Memory B cell (primary cell): ENCODE measurements at regions not wholly inside any gene's neighbourhood (a gene's known extent, or its start where the extent isn't known, plus 50 kb on each side); places are given as distances from the start of the nearest gene placed in this dataset.
"Not testable (repeated sequence)": the region's sequence is repeated elsewhere in the genome, so short reads cannot be mapped to it uniquely, and the experiment has no call there.

Experiments used
- ATAC-seq: fragments of 150-1000 bp; cut with Tn5 transposase; 2 replicates; pipeline ENCODE4 v1.10.0; 2021; ENCODE audit warnings: low read depth, mild to moderate bottlenecking, moderate library complexity
- DNase-seq, 2 donors: peaks; one replicate each; pipeline ENCODE4 v3.0.0; 2022; ENCODE audit warnings: low spot score in 2 of 2
- H3K27ac Mint-ChIP-seq: one replicate; pipeline ENCODE4 v1.8.0; 2022; ENCODE audit warnings: mild to moderate bottlenecking, moderate library complexity, mixed read lengths
- H3K27me3 Mint-ChIP-seq: one replicate; pipeline ENCODE4 v1.8.0; 2022; ENCODE audit warnings: mixed read lengths
- H3K36me3 Mint-ChIP-seq: one replicate; pipeline ENCODE4 v1.8.0; 2022; ENCODE audit warnings: mild to moderate bottlenecking, mixed read lengths
- H3K4me1 Mint-ChIP-seq: one replicate; pipeline ENCODE4 v1.8.0; 2022; ENCODE audit warnings: mixed read lengths
- H3K4me3 Mint-ChIP-seq: one replicate; pipeline ENCODE4 v1.8.0; 2022; ENCODE audit warnings: mild to moderate bottlenecking, moderate library complexity, mixed read lengths
- H3K9me3 Mint-ChIP-seq: one replicate; pipeline ENCODE4 v1.8.0; 2022; ENCODE audit warnings: mixed read lengths

DNA sequence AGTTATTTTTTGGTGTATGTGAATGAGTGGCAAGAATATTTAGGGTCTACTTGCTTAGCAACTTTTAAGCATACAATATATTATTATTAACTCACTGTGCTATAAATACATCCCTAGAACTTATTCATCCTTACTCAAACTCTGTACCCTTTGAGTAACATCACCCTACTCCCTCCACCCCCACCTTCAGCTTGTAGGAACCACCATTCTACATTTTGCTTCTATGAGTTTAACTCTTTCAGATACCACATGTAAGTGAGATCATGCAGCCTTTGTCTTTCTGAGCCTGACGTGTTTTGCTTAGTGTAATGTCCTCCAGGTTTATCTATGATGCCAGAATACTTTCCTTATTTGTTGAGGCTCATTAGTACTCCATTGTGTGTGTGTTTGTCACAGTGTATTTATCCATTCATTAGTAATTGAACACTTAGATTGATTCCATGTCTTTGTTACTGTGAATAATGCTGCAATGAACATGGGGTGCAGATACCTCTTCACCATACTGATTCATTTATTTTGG is 526.9 kb downstream of the PYDC2 start:
- DNase-seq = no peak
- no peak overlapping the region for H3K4me3 Mint-ChIP-seq
- H3K4me1 Mint-ChIP-seq = no peaks in the 10 kb centered on the region
- H3K27me3 Mint-ChIP-seq = no peaks in the 10 kb centered on the region
- H3K27ac Mint-ChIP-seq = no peak overlapping the region
- H3K36me3 Mint-ChIP-seq = peaks cover 1% of the 10 kb centered on the region
- ATAC-seq = no peak
- peaks cover 4% of the 10 kb centered on the region for H3K9me3 Mint-ChIP-seq

GRCh38 chr3:191993952-191994351 is 533.0 kb downstream of the PYDC2 start:
- not testable (repeated sequence) for H3K4me3 Mint-ChIP-seq, H3K27me3 Mint-ChIP-seq, H3K36me3 Mint-ChIP-seq, DNase-seq, ATAC-seq, H3K4me1 Mint-ChIP-seq, H3K27ac Mint-ChIP-seq
- H3K9me3 Mint-ChIP-seq = peaks cover 17% of the 10 kb centered on the region

DNA sequence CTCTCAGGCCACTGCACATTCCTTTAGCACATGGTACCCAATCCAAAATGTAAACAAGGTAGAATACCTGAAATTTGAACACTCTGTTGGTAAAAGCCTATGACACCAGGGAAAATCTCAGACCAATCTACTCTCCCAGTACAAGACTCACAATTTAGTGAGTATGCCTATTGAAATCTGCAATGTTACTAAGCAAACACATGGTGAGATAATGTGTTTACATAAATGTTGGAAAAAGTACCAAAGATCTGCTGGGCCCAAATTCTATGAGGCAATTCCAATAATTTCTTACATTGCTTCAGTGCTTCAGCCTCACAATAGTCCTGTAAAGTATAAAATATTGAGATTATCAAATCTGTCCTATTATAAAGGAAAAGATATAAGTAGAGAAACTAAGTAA is 536.1 kb downstream of the PYDC2 start:
- H3K4me3 Mint-ChIP-seq = no peak overlapping the region
- peaks cover 13% of the 10 kb centered on the region for H3K9me3 Mint-ChIP-seq
- no peaks in the 10 kb centered on the region for H3K27me3 Mint-ChIP-seq
- no peak for ATAC-seq
- no peak overlapping the region for H3K27ac Mint-ChIP-seq
- no peak for DNase-seq
- peaks cover 5% of the 10 kb centered on the region for H3K36me3 Mint-ChIP-seq
- H3K4me1 Mint-ChIP-seq = no peaks in the 10 kb centered on the region

GRCh38 chr3:191997579-191998268 is 536.8 kb downstream of the PYDC2 start:
- H3K36me3 Mint-ChIP-seq = peaks cover 4% of the 10 kb centered on the region
- H3K27ac Mint-ChIP-seq = no peak overlapping the region
- no peak for ATAC-seq
- peaks cover 13% of the 10 kb centered on the region for H3K9me3 Mint-ChIP-seq
- no peaks in the 10 kb centered on the region for H3K4me1 Mint-ChIP-seq
- no peak overlapping the region for H3K4me3 Mint-ChIP-seq
- no peak for DNase-seq
- H3K27me3 Mint-ChIP-seq = no peaks in the 10 kb centered on the region

DNA sequence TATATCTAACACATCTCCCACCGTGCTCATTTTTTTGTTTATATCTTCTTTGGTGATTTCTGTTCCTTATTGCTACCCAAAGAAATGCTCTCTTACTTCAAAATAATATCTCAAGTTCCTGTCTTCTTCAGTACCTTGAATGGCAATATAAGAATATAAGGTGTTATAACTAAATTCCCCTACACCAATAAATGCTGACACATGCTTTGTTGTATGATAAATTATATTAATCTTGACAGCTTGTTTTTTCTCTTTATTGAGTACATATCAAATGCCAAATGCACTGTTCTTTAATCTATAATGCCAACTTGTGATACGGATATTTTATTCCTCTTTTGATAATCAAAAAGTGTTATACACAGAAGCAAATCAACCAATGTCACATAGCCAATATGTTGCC is 540.3 kb downstream of the PYDC2 start:
- Mint-ChIP-seq H3K27ac (no peak overlapping the region), H3K9me3 (no peaks in the 10 kb centered on the region), H3K36me3 (no peaks in the 10 kb centered on the region), H3K4me3 (no peak overlapping the region), H3K27me3 (no peaks in the 10 kb centered on the region), H3K4me1 (peaks cover 4% of the 10 kb centered on the region)
- ATAC-seq = no peak
- no peak for DNase-seq

DNA sequence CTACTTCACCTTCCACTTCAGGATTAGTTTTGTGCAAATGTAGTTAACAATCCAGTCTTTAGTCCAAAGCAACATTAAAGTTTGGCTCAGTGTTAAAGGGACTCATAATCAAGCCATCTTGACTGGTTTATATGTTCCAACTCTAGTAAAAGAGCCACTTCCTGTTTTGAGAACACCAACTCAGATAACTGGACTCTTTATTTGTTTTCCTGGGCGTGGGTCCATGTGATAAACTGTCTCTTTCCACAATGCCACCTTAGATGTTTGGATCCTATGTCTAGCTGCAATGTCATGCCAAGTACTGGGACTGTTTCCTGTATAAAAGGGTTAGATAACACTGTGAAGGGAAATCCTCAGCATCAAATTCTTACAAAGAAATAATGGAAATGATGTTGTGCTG is 545.0 kb downstream of the PYDC2 start:
- H3K9me3 Mint-ChIP-seq = no peaks in the 10 kb centered on the region
- ATAC-seq (no peak), DNase-seq (no peak)
- H3K4me1 Mint-ChIP-seq = peaks cover 4% of the 10 kb centered on the region
- H3K36me3 Mint-ChIP-seq = no peaks in the 10 kb centered on the region
- no peak overlapping the region for H3K4me3 Mint-ChIP-seq
- no peaks in the 10 kb centered on the region for H3K27me3 Mint-ChIP-seq
- H3K27ac Mint-ChIP-seq = no peak overlapping the region

DNA sequence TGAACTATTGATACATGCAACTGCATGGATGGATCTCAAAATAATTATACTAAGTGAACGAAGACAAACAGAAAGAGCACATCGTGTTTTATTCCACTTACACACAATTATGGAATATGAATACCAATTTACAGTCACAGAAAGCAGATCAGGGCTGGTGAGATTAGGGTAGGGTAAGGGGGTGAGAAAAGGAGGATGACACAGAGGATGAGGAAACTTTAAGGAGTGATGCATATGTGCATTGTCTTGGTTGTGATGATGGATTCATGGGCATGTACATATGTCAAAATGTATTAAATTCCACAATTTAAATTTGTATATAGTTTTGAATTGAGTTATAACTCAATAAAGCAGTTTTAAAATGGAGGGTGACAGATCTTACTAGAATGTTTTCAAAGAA is 548.9 kb downstream of the PYDC2 start:
- no peak overlapping the region for H3K4me3 Mint-ChIP-seq
- H3K9me3 Mint-ChIP-seq = peaks cover 7% of the 10 kb centered on the region
- DNase-seq (no peak), ATAC-seq (no peak)
- H3K27me3 Mint-ChIP-seq = no peaks in the 10 kb centered on the region
- H3K27ac Mint-ChIP-seq = no peak overlapping the region
- H3K36me3 Mint-ChIP-seq = peaks cover 4% of the 10 kb centered on the region
- peaks cover 4% of the 10 kb centered on the region for H3K4me1 Mint-ChIP-seq

DNA sequence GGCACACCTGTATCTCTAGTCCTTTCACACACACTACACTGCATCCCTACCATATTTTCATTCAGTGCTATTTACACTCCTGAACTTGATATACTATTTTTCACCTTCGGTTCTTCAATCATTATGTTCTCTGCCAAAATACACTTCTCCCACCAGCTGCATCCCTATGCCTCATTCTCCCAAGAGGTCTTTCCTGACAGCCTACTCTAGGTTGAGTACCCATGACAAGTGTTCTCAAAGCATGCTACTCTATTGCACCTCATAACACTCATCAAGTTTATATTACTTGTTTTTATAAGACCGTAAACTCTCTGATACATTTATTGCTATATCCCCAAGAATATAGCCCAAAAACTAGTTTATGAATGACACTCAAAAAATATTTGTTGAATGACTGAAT is 549.5 kb downstream of the PYDC2 start:
- H3K9me3 Mint-ChIP-seq = peaks cover 7% of the 10 kb centered on the region
- peaks cover 4% of the 10 kb centered on the region for H3K4me1 Mint-ChIP-seq
- H3K36me3 Mint-ChIP-seq = peaks cover 4% of the 10 kb centered on the region
- no peak for DNase-seq
- no peaks in the 10 kb centered on the region for H3K27me3 Mint-ChIP-seq
- no peak overlapping the region for H3K4me3 Mint-ChIP-seq
- ATAC-seq = no peak
- H3K27ac Mint-ChIP-seq = no peak overlapping the region

GRCh38 chr3:192011137-192011536 is 550.2 kb downstream of the PYDC2 start:
- peaks cover 7% of the 10 kb centered on the region for H3K9me3 Mint-ChIP-seq
- no peak overlapping the region for H3K27ac Mint-ChIP-seq
- peaks cover 4% of the 10 kb centered on the region for H3K36me3 Mint-ChIP-seq
- peaks cover under 1% of the 10 kb centered on the region for H3K4me1 Mint-ChIP-seq
- no peak overlapping the region for H3K4me3 Mint-ChIP-seq
- no peak for ATAC-seq
- H3K27me3 Mint-ChIP-seq = no peaks in the 10 kb centered on the region
- DNase-seq = no peak

DNA sequence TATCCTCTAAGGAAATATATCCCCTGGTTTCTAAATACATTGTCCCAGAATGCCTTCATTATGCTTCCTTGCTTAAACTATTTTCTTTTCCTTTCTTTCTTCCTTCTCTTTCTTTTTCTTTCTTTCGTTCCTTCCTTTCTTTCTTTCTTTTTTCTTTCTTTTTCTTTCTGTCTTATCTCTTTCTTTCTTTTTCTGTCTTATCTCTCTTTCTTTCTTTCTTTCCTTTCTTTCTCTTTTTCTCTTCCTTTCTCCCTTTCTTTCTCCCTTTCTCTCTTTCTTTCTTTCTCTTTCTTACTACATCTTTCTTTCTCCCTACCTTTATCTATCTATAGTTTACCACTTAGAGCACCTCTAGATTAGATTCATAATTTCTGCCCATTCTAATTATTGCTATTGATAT is 552.1 kb downstream of the PYDC2 start:
- no peak overlapping the region for H3K4me3 Mint-ChIP-seq
- ATAC-seq = no peak
- H3K36me3 Mint-ChIP-seq = peaks cover 4% of the 10 kb centered on the region
- no peak for DNase-seq
- H3K9me3 Mint-ChIP-seq = peaks cover 7% of the 10 kb centered on the region
- peaks cover under 1% of the 10 kb centered on the region for H3K27me3 Mint-ChIP-seq
- H3K4me1 Mint-ChIP-seq = no peaks in the 10 kb centered on the region
- no peak overlapping the region for H3K27ac Mint-ChIP-seq

DNA sequence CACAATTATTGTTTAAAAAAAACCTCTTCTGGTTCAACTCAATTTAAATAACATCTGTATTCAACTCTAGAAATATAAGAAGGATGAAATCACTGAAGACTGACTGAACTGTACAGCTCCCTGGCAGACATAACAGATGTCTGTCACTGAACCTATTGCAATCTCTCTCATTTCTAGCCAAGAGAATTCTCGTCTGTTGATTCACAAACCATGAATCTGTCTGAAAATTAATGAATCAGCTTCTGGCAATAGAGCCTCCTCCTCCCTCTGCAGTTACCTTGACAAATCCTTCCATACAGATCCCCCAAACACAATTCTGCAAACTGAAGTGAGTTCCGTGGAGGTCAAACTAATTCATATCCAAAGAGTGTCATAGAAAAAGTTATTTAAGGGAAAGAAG is 561.4 kb downstream of the PYDC2 start:
- ATAC-seq (no peak), DNase-seq (no peak)
- no peak overlapping the region for H3K4me3 Mint-ChIP-seq
- H3K9me3 Mint-ChIP-seq = peaks cover 1% of the 10 kb centered on the region
- no peak overlapping the region for H3K27ac Mint-ChIP-seq
- no peaks in the 10 kb centered on the region for H3K36me3 Mint-ChIP-seq
- no peaks in the 10 kb centered on the region for H3K4me1 Mint-ChIP-seq
- H3K27me3 Mint-ChIP-seq = peaks cover 1% of the 10 kb centered on the region

- H3K4me3 Mint-ChIP-seq = no peak overlapping the region
- no peaks in the 10 kb centered on the region for H3K9me3 Mint-ChIP-seq
- DNase-seq (no peak), ATAC-seq (no peak)
- no peaks in the 10 kb centered on the region for H3K4me1 Mint-ChIP-seq
- no peak overlapping the region for H3K27ac Mint-ChIP-seq
- no peaks in the 10 kb centered on the region for H3K36me3 Mint-ChIP-seq
- no peaks in the 10 kb centered on the region for H3K27me3 Mint-ChIP-seq
These were observed 563.8 kb downstream of the PYDC2 start for GRCh38 chr3:192024751-192025150.

- no peaks in the 10 kb centered on the region for H3K9me3 Mint-ChIP-seq
- no peaks in the 10 kb centered on the region for H3K4me1 Mint-ChIP-seq
- DNase-seq = no peak
- no peak overlapping the region for H3K27ac Mint-ChIP-seq
- no peaks in the 10 kb centered on the region for H3K36me3 Mint-ChIP-seq
- no peaks in the 10 kb centered on the region for H3K27me3 Mint-ChIP-seq
- ATAC-seq = no peak
- no peak overlapping the region for H3K4me3 Mint-ChIP-seq
These were observed 565.7 kb downstream of the PYDC2 start for GRCh38 chr3:192026661-192027060.

DNA sequence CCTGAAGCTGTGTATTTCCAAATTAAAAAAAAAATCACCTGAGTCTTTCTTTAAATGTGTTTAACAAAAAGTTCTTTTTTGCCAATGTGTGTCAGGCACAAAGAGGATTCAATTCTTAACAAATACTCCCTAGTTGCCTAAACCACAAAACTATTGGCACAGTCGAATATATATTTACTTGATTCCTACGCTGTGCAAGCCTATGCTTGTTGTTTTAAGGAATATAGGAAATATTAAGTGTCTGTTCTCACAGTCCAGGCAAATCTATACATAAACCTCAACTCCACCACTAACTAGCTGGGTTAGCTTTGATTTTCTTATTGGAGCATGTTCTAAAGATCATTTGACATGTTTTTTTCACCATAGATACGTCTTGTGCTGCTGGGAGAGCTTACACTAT is 571.0 kb downstream of the PYDC2 start:
- no peak for DNase-seq
- Mint-ChIP-seq H3K9me3 (no peaks in the 10 kb centered on the region), H3K4me3 (no peak overlapping the region), H3K27me3 (no peaks in the 10 kb centered on the region), H3K4me1 (no peaks in the 10 kb centered on the region), H3K27ac (no peak overlapping the region), H3K36me3 (no peaks in the 10 kb centered on the region)
- ATAC-seq = no peak

GRCh38 chr3:192033246-192033645 is 572.3 kb downstream of the PYDC2 start:
- Mint-ChIP-seq H3K4me1 (no peaks in the 10 kb centered on the region), H3K27me3 (no peaks in the 10 kb centered on the region), H3K9me3 (no peaks in the 10 kb centered on the region), H3K36me3 (no peaks in the 10 kb centered on the region), H3K4me3 (no peak overlapping the region), H3K27ac (no peak overlapping the region)
- ATAC-seq (no peak), DNase-seq (no peak)
